ENCODE measurements at regions not wholly inside any gene's neighbourhood (a gene's known extent, or its start where the extent isn't known, plus 50 kb on each side); places are given as distances from the start of the nearest gene placed in this dataset.

- no peak for DNase-seq (ENCODE audit: low read depth)
Observed at GRCh38 chr12:83843541-83843940, 1069.1 kb downstream of the SLC6A15 start.

DNA sequence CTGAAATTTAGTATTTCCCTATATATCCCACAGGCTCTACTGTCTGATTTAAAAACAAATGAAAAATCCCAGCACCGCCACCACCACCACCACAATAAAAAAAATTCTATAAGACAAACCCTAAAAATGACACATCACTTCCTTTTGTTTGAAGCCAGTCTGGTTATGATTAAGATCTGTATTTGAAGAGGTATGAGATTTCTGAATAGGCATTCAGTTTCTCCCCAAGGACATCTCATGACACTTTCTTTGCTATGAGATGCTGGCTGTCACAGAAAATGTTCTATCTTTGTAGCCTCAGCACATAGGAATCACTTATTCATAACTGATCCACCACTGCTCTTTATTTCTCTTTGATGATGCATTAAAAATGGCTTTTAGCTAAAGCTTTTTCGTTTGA, 1071.0 kb downstream of the SLC6A15 start:
- DNase-seq (ENCODE audit: low read depth) = no peak

- DNase-seq (ENCODE audit: low read depth) = no peak
Observed at GRCh38 chr12:83827860-83828259, 1084.7 kb downstream of the SLC6A15 start.

DNA sequence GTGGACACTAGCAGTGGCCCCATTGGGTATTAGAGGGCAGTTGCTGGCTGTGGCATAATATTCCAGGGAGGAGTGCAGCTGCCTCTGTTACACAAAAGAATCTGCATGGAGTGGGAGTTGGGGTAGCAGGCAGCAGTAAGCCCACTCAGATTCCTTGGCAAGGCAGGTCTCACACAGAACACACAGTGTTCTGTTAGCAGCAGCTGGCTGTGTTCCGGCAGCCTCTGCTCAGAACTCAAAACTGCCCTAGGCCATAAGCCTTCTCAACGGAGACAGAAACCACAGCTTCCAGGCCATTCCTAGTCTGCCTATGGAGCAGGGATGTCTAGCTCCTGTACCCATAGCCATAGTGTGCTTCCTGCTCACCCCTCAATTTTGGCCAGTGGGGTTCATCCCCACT, 1085.4 kb downstream of the SLC6A15 start:
- no peak for DNase-seq (ENCODE audit: low read depth)

DNA sequence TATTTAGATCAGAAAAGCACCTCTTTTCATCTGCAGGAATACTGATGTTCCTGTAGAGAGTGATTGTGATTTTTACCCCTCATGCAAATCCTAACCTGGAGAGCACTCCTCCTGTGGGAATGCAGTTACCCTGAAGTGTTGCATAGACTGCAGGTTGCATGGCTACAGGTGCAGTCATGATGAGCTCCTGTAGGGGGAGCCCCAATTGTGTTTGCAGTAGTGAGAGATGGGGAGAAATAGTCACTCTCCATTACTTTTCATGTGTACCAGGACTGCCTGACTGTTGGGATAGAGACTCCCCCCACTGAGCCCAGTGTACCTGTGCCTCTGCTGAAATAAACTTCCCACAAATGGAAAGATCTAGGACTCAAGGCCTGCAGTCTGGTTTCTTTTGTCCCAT, 1086.5 kb downstream of the SLC6A15 start:
- peak; percentile 0 for DNase-seq (ENCODE audit: low read depth)

GRCh38 chr12:83823386-83824045, 1089.1 kb downstream of the SLC6A15 start:
- DNase-seq (ENCODE audit: low read depth) = no peak

DNA sequence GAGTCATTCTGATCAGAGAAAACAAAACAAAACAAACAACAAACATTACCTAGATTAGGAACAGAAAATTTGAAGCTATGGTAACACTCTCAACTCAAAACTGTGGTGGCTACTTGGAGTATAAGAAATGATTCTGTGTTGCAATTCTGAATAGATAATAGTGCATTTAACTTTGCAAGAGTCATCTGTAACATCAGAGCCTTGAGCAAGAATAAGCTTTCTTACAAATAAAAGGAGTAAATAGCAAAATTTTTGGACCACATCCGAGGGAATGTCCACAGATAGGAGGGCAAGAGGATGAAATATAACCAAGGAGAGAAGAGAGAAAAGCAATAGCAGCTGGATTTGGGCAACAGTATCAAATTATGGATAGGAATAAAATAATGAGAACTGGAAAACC, 1090.6 kb downstream of the SLC6A15 start:
- no peak for DNase-seq (ENCODE audit: low read depth)

DNA sequence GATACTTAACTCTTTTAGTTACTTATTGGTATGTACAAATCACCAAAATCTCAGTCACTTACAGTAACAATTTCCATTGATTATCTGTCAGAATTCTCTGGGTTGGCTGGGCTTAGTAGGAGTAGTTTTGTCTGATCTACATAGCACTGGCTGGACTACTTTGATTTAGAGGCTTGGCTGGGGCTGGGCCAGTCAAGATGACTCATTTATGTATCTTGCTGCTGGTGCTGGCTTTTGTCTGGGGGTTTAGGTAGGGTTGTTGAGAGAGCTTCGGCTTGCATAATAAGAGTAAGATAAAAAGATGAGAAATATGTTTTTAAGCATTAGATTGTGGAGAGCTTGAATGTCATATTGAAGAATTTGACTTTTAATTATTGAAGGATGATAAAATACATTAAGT, 1093.7 kb downstream of the SLC6A15 start:
- no peak for DNase-seq (ENCODE audit: low read depth)

- DNase-seq (ENCODE audit: low read depth) = no peak
Observed at GRCh38 chr12:83817730-83818129, 1094.9 kb downstream of the SLC6A15 start.

GRCh38 chr12:83808591-83808990, 1104.0 kb downstream of the SLC6A15 start:
- DNase-seq (ENCODE audit: low read depth) = no peak

- DNase-seq (ENCODE audit: low read depth) = no peak
Observed at GRCh38 chr12:83807871-83808270, 1104.7 kb downstream of the SLC6A15 start.

DNA sequence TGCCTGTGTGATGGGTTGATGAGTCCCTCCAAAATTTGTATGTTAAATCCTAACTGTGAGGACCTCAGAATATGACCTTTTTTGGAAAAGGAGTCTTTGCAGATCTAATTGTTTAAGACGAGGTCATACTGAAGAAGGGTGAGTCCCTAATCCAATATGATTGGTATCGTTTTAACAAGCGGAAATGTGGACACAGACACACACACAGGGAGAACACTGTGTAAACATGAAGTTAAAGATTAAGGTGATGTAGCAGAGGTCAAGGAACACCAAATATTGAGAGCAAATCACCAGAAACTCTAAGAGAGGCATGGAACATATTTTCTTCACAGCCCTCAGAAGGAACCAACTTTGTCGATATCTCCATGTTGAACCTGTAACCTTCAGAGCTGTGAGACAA, 1106.7 kb downstream of the SLC6A15 start:
- no peak for DNase-seq (ENCODE audit: low read depth)

GRCh38 chr12:83805156-83805772, 1107.3 kb downstream of the SLC6A15 start:
- DNase-seq (ENCODE audit: low read depth) = no peak

- no peak for DNase-seq (ENCODE audit: low read depth)
Observed at GRCh38 chr12:83801972-83802371, 1110.6 kb downstream of the SLC6A15 start.

- no peak for DNase-seq (ENCODE audit: low read depth)
Observed at GRCh38 chr12:83800022-83800421, 1112.6 kb downstream of the SLC6A15 start.

DNA sequence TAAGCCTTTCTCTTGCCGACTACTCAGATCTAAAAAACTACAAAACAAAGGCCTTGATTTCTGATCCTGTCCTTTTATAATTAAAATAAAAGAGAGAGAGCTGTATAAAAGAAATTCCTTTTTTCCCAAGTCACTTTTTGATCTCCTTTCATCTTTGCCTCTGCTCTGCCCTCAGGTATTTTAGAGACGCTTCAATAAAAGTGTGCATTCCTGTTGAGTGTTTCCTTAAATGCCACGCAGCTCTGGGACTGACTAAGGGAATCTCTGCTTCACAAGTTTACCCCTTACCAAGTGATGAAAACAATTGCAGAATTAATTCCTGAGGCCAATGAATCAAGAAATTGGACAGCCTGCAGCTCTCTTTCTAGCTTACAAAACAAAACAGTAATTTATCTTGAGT, 1109.8 kb downstream of the TMTC2 start:
- no peak for DNase-seq (ENCODE audit: low read depth)

GRCh38 chr12:83793616-83794015, 1106.9 kb downstream of the TMTC2 start:
- no peak for DNase-seq (ENCODE audit: low read depth)

- DNase-seq (ENCODE audit: low read depth) = no peak
Observed at GRCh38 chr12:83784298-83784890, 1097.7 kb downstream of the TMTC2 start.

GRCh38 chr12:83779526-83779925, 1092.8 kb downstream of the TMTC2 start:
- no peak for DNase-seq (ENCODE audit: low read depth)

DNA sequence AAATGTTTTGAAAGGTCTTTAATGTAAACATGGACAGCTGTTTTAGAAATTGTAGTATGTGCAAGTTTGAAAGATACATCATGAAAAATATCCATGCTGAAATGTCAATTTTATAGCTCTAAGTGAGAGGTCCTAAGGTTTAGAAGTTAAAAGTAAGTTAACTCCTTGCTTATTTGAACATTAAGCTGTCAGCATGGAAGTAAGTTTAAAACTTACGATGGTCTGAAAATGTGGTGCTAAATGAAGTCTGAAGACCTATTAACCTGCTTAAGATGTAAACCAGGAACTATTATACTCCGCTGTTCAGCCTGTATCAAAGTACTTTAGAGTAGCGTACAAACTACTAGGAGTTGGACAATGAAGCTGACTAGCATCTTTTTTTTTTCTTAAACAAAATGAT, 1082.4 kb downstream of the TMTC2 start:
- DNase-seq (ENCODE audit: low read depth) = no peak

- DNase-seq (ENCODE audit: low read depth) = no peak
Observed at GRCh38 chr12:83767723-83768122, 1081.0 kb downstream of the TMTC2 start.

- no peak for DNase-seq (ENCODE audit: low read depth)
Observed at GRCh38 chr12:83763425-83763824, 1076.7 kb downstream of the TMTC2 start.

DNA sequence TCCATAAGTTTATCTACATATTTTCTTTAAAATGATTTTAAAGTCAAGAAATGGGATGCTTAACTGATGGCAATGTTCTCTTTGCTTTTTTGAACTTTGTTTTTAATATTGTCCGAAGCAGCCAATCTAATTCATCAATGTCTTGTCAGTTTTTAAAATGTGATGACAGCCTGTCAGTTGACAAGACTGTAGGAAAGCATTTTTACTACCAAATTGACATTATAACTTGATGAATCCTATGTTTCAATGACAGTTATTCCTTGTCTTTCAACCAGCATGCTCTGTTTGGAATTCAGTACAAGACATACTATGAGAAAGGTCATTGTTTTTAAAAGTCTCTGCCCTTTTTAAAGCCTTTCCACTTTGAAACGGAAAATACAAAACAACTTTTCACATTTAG, 1073.2 kb downstream of the TMTC2 start:
- DNase-seq (ENCODE audit: low read depth) = no peak

Measured in myocyte (in vitro differentiated cells).